Stimulated activated CD4-positive, alpha-beta T cell treated with anti-CD3 and anti-CD28 coated beads, Interleukin-15, amount 100 ng/mL, for 48 hours (primary cell): ENCODE measurements at regions not wholly inside any gene's neighbourhood (a gene's known extent, or its start where the extent isn't known, plus 50 kb on each side); places are given as distances from the start of the nearest gene placed in this dataset.

ENCODE experiments used
- DNase-seq, 2 donors: peaks; one replicate each; pipeline ENCODE4 v3.0.0-alpha.2; 2020; ENCODE audit warnings: low read depth in 2 of 2

DNA sequence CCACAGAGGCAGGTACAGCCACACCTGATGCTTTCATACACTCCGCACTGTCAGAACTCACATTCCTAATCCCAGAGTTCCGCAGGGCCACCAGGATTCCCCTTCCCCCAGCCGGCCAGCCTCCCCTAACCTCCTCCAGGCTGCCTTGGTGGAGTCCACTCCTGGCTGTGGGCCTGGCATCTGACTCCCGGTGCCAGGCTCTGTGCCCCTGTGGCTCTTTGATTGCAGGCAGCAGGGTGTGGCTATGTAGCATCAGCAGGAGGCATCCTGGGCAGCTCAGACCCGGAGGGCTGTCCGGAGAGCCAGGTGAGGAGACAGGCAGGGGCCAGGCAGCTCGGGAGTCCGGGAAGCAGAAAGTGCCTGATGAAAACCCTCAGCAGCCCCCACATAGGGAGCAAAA lies 1432.9 kb downstream of the BRD1 start:
- no peak for DNase-seq

DNA sequence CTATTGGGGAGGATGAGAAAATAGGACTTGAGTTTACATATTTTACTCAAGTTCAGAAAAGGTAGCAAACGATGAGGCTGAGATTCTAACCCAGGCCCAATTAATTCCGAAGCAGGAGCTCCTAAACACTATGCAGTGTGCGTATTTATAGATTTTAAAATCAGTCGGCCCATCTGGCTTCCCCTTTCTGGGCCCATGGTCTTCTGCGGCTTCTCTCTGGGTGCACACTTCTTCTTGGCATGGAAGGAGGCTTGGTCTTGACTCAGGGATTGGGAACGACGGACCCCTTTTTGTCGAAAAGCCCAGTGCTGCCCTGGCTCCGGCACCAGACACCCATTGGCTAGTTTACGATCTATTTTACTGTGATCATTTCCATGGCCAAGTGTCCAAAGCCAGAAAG lies 1433.8 kb downstream of the BRD1 start:
- no peak for DNase-seq

DNA sequence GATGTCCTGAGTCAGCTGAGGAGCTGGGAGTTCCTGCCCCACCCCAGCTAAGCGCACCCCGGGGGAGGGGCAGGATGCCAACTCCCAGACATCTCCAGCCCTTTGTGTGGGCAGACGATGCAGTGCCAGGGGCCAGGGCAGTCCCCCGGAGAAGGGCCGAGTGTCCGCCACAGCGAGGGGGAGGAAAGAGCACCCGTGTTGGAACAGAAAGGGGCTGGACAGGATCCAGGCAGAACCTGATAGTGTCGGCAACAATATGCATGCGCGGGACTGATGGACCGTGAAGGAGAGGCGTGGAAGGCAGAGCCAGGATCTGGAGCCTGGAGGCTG lies 1434.7 kb downstream of the BRD1 start:
- DNase-seq = no peak

DNA sequence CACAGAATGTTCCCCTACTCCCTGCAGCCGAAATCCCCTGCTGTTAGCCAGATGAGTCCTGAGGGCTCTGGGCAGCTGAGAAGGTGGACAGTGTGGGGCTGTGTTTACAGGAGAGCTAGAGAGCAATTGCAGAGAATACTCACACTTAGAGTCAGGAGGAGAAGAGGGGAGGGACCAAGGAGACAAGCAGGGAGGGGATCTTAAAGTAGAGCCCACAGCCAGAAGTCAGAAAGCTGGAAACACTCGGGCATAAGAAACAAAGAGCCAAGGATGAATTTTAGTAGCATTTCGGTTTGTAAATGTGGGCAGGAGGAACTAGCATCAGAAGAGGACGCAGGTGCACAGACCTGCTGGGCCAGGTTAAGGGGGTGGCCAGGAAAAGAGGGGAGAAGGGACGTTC lies 1435.9 kb downstream of the BRD1 start:
- DNase-seq = no peak

DNA sequence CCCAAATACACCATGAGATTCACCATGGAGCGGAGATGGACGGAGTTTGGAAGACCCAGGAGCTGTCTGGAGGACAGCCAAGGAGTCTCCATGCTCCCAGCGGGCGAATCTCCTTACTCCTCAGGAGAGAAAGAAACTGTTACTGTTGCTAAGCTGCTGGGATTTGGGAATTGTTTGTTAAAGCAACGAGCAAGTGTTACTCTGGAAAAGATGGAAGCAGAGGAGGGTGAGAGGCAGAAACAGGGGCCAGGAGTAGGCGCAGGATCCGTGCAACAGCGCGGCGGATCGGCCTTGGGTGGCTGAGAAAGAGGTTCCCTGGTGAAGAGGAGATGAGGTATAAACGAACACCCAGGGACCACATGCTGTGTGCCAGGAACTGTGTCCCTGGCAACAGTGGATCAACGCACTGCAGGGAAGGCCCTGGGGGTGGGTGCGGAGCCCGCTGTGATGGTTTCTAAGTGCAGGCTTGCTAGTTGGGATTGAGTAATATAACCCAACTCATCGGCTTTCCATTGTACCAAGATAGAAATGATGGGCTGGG lies 1436.4 kb downstream of the BRD1 start:
- DNase-seq = no peak

DNA sequence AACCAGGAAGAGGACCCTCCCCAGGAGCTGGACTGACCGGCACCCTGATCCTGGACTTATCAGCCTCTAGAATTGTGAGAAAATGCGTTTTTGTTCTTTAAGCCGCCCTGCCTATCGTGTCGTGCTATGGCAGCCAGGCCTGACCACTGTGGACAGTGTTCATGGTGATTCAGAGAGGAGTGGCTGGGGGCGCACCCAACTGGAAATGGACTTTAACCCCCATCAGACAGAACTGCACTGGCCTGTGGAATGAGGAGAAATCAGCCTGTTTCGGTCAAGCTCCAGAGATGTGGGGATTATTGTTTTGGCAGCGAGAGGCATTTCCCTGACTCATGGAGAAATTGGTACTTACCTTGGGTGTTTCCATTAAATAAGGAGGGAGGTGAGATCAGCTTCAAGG lies 1437.8 kb downstream of the BRD1 start:
- no peak for DNase-seq

DNA sequence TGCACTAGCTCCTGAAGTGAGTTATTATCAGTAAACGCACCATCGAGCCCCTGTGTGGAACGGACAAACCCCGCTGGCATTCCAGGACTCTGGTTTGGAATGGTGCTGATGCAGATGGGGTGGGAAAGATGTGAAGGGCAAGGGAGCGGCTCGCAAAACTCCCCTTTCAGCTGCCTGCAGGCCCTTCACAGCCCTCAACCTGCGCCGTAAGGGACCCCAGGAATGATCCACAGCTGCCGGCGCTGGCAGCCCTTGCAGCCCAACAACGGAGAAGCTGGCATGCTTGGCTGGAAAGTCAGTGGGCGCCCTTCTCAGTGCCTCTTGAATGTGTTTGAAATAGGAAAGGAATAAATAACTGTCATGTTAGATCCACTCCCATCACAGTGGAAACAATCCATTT lies 1445.5 kb downstream of the BRD1 start:
- DNase-seq = no peak

DNA sequence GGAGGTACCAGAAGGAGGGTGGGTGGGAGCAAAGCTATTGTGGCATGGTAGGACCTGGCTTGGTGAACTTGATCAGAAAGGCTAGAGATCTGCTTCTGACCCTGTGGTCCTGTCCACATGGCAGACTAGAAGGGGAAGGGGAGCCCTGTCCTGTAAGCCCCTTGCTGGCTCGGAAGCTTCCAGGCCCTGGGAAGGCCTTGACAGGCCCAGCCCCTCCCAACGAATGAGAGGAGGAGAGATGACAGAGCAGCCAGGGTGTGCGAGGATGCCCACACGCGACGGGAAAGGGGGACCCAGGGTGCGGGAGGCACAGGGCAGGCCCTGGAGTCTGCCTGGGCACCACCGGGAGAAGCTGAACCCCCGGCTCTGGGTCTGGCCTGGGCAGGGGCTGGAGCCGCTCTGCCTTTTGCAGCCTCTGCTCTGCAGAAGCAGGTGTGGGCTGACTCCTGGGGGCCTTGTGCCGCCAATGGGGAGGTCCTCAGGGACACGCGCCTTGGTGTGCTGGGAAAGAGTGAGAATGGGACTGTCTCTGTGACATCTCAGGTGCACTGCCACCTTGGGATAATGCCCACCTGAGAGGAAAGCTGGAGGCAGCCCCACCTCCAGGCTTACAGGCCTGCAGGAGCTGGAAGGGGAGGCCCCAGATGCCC lies 1447.5 kb downstream of the BRD1 start:
- DNase-seq = no peak

DNA sequence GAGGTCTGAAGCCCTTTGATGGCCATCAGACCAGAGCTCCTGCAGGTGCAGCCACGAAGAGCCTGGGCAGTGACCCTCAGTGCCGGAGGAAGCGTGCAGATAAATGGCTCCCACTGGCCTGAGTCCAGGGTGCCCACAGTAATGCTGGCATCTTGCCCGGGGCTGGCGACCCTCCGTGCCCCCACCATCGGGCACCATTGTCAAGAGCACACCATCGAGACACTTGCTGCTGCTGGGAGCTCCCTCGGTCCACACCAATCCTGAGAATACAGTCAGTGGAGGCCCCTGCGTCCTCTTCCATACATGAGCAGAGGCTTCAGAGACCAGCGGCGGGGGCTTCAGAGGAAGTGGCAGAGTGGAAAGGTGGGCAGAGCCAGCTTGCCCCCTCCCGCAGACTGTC lies 1448.3 kb downstream of the BRD1 start:
- no peak for DNase-seq

DNA sequence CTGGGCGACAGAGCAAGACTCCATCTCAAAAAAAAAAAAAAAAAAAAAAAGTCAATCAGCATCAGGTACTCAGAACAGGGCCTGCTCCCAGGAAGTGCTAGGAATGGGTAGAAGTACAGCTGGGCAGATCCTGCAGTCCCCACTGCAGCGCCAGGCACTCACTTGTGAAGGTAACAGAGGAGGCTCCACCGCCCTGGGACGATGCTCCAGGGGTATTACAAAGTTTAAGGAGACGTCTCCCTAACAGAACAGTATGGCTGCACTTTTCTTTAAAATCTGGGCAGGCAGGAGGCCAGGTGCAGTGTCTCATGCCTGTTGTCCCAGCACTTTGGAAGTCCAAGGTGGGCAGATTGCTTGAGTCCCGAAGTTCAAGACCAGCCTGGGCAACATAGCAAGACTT lies 1449.0 kb downstream of the BRD1 start:
- no peak for DNase-seq

DNA sequence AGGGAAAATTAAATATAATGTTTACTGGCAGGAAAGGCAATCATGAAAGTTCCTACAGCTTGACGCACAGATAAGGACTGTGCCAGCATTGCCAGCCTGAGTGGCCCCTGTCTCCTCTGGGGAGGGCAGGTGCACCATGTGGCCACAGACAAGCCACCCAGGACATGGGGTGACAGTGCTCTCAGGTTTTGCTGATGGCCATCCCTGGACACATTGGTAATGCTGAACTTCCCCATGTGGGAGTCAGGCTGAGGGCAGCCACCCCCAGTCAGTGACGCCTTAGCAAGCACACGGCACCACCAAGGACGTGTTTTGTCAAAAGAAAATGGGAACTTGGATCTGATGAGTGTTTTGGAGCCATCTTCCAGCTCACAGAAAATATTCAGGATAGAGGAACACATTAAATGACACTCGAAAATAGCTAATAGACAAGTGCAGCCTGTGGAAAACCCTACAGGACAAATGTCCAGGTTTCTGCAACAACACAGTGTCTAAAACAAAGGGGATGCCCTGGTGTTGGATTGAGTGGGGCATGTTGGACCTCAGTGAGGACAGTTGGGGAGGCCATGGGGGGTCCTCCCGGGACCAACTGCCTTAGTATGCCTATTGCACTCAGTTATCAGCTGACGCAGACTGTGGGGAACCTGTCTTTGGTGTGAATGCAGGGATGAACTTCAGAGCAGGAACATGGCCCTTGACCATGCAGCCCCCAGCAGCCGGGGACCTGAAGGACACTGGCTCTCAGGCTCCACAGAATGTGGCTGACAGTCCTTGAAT lies 1450.5 kb downstream of the BRD1 start:
- DNase-seq = no peak

DNA sequence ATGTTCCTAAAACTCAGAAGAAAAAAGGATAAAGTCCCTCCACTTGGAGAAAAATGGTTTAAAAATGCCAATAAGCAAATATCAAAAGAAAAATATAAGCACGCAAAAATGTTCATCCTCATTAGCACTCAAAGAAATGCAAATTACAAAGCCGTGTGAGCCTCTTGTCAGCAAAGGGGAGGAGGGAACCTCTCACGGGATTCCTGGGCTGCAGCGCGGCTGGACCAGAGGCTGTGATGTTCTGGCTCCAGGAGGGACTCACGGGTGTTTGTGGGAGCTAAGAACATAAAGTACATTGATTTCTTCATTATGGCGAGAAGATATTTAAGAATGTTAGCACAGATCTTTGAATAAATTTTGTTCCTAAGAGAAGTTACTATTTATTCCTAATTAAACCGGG lies 1451.2 kb downstream of the BRD1 start:
- no peak for DNase-seq

DNA sequence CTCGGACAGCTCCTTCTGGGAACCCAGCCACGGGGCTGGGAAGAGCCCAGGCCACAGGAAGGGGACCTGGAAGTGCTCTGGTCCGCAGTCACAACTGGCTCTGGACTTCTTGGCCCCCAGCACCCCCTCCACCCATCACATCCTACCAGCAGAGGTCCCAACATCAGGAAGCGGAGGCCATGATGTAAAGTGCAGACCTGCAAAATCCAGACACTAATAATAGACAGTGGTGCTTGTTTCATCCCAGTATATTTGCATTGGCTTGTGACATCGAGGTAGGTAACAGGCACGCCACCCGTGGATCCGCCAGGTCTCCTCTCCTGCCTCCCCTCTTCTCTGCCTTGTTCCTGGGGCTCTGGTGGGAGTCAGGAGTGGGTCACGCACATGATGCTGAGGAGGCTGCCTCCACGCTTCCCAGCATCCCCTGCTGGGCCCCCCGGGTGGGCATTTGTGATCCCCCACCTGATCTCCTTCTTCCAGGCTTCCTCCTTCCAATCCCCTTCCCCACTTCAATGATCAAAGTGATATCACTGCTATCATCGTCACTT lies 1454.0 kb downstream of the BRD1 start:
- no peak for DNase-seq

DNA sequence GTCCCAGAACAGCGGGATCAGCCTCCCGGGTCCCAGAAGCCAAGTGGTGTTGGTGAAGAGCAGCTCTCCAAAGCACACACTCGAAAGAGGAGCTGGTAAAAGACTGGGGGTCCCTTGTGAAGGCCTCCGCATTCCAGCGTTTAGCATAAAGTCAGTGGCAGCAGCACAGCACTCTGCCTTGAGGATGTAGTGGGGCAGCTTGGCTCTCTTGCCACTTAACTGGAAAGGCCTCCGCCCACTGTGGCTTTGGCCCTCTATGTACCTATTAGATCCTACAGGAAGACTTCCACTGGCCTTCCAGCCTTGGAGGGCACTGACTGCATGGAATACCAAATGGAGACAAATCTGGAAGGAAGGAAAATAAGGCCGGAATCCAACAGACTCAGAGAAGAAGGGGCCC lies 1455.3 kb downstream of the BRD1 start:
- DNase-seq = no peak

DNA sequence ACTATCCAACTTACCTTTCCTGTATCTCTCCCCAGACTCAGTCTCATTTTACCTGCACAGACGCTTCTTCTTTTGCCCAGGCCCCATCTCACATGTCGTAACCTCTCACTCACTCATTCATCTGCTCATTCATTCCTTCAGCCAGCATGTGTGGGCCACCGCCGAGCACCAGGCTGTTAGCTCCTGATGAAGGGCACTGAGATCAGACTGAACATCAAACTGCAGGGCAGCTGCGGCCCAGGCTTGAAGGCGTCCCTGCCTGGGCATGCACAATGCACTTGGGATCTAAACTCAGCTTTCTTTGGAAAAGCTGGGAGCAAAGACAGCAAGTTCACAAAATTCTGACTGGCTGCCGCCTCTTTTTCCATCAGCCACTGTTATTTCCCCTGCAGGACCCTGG lies 1456.3 kb downstream of the BRD1 start:
- no peak for DNase-seq

DNA sequence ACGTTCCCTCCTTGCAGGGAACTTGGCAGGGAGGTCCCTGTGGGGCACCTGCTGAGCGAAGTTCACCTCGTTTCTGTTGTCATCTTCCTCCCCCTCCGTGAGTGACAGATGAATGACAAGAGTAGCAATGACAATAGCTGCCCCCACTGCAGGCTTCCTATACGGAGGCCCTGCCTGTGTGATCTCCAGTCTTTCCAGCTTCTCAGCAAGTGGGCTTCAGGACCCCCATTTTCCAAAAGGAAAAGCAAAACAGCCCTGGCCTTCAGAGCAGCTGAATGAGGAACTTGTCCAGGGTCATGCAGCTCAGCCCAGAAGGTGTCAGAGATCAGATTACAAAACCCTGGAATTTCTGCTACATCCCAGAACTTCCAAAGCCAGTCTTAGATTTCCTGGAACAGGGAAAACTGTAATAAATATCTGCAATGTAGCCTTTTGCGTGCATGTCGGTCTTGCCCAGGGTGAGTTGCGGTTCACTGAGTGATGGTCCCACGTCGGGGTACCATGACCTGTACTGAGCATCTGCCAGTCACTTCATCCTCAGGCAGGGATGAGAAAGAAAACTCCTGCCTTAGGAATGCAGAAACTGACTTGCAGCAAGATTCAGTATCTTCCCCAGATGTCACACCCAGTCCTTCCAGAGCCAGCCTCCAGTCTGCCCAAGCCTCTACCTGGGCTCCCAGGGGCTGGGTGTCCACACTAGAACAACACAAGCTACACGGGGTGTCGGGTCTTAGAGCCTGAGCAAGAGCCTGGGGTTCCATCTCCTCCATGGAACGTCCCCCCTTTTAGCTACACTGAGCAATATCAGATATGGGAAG lies 1457.0 kb downstream of the BRD1 start:
- DNase-seq = no peak

DNA sequence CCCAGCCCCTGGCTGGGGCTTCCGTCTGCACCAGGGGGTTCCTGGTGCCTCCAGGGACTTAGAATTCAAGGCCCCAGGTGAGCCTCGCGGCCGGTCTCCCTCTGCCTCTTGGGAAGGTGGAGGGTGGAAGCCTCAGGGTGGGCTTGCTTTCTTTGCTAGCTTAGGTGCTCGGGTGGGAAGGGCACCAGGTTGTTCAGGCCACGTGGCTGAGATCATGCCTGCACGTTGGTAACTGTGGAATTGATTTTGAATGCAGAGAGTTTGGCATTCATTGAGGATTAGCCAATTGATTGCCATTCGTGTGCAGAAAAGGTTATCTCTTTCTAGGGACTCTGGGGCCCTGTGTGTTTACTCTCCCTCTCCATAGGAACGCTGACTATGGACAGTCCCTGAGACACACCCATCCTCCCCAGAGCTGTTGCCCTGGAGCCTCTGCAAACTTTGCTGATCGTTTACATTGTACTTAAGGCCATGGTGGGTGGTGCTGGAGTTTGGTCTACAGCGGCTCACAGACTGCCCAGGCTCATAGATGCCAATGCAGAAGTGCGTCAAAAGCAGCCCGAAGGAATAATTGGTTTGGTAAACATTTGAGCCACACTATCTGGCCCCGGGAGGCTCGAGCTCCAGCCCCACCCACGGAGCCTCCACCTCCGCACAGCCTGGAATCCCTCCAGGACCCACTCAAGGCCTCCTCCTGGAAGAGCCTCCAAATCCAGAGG lies 1457.7 kb downstream of the BRD1 start:
- DNase-seq = no peak

DNA sequence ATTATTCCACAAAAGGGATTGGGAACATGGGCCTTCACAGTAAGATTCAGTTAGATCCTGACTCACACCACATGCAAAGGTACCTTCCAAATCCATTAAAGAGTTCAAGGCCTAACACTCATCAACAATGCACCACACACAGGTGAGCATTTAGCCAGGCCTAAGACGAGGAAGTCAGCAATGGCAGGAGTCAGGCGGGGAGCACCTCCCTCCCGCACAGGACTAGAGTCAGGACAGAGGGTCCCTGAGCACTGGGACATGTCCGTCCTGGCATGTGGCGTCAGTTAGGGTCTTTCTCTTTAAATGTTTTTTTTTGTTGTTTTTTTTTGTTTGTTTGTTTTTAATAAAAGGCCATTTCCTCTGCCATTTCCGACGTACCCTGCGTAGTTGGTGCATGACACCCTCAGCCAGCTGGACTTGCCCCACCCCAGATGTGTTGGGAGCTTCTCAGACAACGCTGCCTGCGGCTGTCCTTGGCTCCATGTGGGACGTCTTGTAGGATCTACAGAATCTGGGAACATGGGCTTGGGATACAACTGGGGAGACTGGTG lies 1458.6 kb downstream of the BRD1 start:
- DNase-seq = no peak

DNA sequence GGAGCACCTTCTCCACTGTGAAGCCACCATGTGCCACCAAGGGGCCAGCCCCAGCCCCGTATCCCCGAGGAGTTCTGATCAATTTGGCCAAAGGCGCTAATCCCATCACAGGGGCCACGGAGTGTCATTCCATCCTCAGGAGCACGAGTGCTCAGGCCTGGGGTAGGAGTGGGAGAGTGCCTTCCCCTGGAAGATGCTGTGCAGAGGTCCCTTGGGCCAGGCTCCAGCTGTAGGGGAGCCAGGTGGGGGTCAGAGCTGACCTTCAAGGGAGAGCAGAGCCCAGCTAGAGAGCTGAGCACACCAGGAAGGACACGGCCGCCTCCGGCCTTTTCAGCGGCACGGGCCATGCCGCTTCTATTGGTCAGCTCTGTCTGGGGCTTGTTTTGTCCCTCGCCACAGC lies 1459.9 kb downstream of the BRD1 start:
- DNase-seq = no peak

DNA sequence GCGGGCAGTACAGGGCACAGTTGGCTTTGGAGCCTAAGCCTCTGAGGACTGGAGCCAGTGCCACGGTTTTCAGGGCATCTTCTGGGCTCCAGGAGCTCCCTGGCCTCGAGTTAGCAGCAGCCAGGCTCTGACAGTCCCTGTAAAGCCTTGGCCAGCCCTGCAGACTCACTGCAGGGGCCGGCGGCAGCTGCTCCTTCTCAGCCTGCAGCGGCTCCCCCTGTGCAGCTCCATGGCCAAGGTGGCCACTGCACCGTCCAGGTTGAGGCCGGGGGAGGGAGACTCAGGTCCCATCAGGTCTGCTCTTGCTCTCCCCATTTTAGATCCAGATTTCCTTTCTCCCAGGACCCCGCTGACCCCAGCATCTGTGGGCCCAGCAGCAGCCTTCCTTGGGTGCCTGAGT lies 1461.1 kb downstream of the BRD1 start:
- no peak for DNase-seq

DNA sequence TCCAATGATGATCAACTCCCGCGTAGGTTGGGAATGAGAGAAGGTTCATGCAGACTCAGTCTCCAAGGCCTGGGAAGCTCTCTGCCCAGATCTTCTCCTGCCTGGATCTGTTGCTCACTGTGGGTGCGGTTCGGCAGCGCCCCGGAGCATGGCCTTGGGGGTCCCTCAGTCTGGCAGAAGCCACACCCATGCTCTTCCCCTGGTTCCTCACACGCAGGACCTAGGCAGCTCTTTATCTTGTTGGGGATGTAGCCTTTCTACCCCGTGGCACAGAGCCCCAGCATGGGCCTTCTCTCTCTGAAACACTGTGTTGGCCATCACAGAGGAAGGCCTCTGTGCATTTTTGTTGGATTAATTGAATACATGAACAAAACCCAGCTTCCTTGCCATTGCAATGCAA lies 1461.6 kb downstream of the BRD1 start:
- DNase-seq = no peak

DNA sequence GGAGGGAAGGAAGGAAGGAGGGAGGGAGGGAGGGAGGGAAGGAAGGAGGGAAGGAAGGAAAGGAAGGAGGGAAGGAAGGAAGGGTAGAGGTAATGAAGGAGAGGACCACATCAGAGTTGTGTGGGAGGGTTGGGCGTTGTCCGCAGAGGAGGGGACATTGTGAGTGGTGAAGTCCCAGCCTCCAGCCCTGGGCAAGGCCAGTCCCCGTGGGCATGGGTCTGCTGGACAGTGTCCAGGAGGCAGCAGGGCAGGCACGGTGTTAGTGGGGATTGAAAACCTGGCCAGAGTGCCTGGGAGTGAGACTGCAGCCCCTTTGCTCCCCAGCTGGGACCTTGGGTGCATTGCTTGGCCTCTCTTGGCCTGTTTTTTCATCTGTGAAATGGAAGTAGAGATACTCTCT lies 1462.3 kb downstream of the BRD1 start:
- DNase-seq = no peak
